NCI-H2081 (cell line): ENCODE measurements at regions not wholly inside any gene's neighbourhood (a gene's known extent, or its start where the extent isn't known, plus 50 kb on each side); places are given as distances from the start of the nearest gene placed in this dataset.

Source experiments
- DNase-seq, 2 experiments: peaks; one replicate each; lab custom pipeline; 2025; lab: John Stamatoyannopoulos, UW

GRCh38 chr13:33467556-33467955 lies 182.0 kb upstream of the STARD13 start:
- no peak for DNase-seq

GRCh38 chr13:33471204-33471603 lies 185.6 kb upstream of the STARD13 start:
- no peak for DNase-seq

GRCh38 chr13:33472446-33472845 lies 186.9 kb upstream of the STARD13 start:
- no peak for DNase-seq

GRCh38 chr13:33479105-33479504 lies 193.6 kb upstream of the STARD13 start:
- DNase-seq = no peak

- no peak for DNase-seq
Observed at GRCh38 chr13:33480561-33480960, 195.0 kb upstream of the STARD13 start.

GRCh38 chr13:33483471-33483870 lies 197.9 kb upstream of the STARD13 start:
- DNase-seq = no peak

GRCh38 chr13:33485247-33485646 lies 199.7 kb upstream of the STARD13 start:
- no peak for DNase-seq

- peak in 1 of 2 experiments; percentile 4 for DNase-seq
Observed at GRCh38 chr13:33487575-33488243, 202.2 kb upstream of the STARD13 start.

GRCh38 chr13:33489563-33489962 lies 204.0 kb upstream of the STARD13 start:
- DNase-seq = no peak

- DNase-seq = no peak
Observed at GRCh38 chr13:33490461-33491327, 205.1 kb upstream of the STARD13 start.

- DNase-seq = no peak
Observed at GRCh38 chr13:33493672-33494365, 208.3 kb upstream of the STARD13 start.

GRCh38 chr13:33494596-33495204 lies 209.1 kb upstream of the STARD13 start:
- no peak for DNase-seq

- no peak for DNase-seq
Observed at GRCh38 chr13:33496336-33496735, 210.8 kb upstream of the STARD13 start.

- DNase-seq = no peak
Observed at GRCh38 chr13:33497146-33497845, 211.7 kb upstream of the STARD13 start.

GRCh38 chr13:33508060-33508459 lies 222.5 kb upstream of the STARD13 start:
- no peak for DNase-seq

- DNase-seq = no peak
Observed at GRCh38 chr13:33509642-33510229, 224.2 kb upstream of the STARD13 start.

GRCh38 chr13:33510350-33510970 lies 224.9 kb upstream of the STARD13 start:
- DNase-seq = no peak

GRCh38 chr13:33512880-33513554 lies 227.5 kb upstream of the STARD13 start:
- DNase-seq = no peak

GRCh38 chr13:33514362-33514761 lies 228.8 kb upstream of the STARD13 start:
- DNase-seq = no peak

- no peak for DNase-seq
Observed at GRCh38 chr13:33515146-33515545, 229.6 kb upstream of the STARD13 start.
